AG09319 (cell line): ENCODE measurements at regions not wholly inside any gene's neighbourhood (a gene's known extent, or its start where the extent isn't known, plus 50 kb on each side); places are given as distances from the start of the nearest gene placed in this dataset.

Source experiments
- DNase-seq: peaks from one replicate; pipeline ENCODE4 v3.0.0-alpha.2; 2010; ENCODE audit warnings: low read depth; ENCODE audit errors: extremely low read depth
- TF ChIP-seq, protein P1 (sequence below): IDR thresholded peaks from 2 replicates; pipeline ENCODE4 v1.5.1; 2011; ENCODE audit warnings: low read depth, mild to moderate bottlenecking, inconsistent platforms, low read length, moderate library complexity

- TF ChIP-seq, protein P1, sequence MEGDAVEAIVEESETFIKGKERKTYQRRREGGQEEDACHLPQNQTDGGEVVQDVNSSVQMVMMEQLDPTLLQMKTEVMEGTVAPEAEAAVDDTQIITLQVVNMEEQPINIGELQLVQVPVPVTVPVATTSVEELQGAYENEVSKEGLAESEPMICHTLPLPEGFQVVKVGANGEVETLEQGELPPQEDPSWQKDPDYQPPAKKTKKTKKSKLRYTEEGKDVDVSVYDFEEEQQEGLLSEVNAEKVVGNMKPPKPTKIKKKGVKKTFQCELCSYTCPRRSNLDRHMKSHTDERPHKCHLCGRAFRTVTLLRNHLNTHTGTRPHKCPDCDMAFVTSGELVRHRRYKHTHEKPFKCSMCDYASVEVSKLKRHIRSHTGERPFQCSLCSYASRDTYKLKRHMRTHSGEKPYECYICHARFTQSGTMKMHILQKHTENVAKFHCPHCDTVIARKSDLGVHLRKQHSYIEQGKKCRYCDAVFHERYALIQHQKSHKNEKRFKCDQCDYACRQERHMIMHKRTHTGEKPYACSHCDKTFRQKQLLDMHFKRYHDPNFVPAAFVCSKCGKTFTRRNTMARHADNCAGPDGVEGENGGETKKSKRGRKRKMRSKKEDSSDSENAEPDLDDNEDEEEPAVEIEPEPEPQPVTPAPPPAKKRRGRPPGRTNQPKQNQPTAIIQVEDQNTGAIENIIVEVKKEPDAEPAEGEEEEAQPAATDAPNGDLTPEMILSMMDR: no peak
- no peak for DNase-seq
Measured at GRCh38 chr5:81904861-81905260, 67.0 kb upstream of the ATG10 start.

GRCh38 chr5:81904166-81904565 lies 67.7 kb upstream of the ATG10 start:
- no peak for DNase-seq
- TF ChIP-seq, protein P1: no peak

- DNase-seq: no peak
- TF ChIP-seq, protein P1: no peak
Measured at GRCh38 chr5:81901586-81901985, 70.2 kb upstream of the ATG10 start.

DNA sequence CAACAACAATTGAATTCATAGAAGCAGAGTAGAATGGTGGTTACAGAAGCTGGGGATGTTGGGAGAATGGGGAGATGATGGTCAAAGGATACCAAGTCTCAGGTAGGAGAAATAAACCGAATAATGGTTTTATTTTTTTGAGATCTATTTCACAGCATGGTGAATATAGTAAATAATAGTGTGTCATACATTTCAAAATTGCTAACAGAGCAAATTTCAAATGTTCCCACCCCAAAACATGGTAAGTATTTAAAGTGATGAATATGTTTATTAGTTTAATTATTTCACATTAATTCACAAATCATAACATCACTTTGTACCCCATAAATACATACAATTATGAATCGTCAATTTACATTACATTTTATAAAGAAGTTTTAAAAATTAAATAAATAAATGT lies 72.7 kb upstream of the ATG10 start:
- no peak for DNase-seq
- TF ChIP-seq, protein P1: no peak

- no peak for DNase-seq
- TF ChIP-seq, protein P1: no peak
Measured at GRCh38 chr5:81898403-81898802, 73.4 kb upstream of the ATG10 start.

- TF ChIP-seq, protein P1: no peak
- DNase-seq: no peak
Measured at GRCh38 chr5:81896764-81897163, 75.1 kb upstream of the ATG10 start.

GRCh38 chr5:81895307-81895706 lies 76.5 kb upstream of the ATG10 start:
- TF ChIP-seq, protein P1: no peak
- no peak for DNase-seq
